WTC11 (cell line): ENCODE measurements at regions not wholly inside any gene's neighbourhood (a gene's known extent, or its start where the extent isn't known, plus 50 kb on each side); places are given as distances from the start of the nearest gene placed in this dataset.

Experiments used
- PRDM15 ChIP-seq: sonication (generic); formaldehyde crosslinking; IDR thresholded peaks from 2 replicates; pipeline ENCODE4 v1.8.0; 2022; ENCODE audit warnings: missing genetic modification reagents
- TEAD4 ChIP-seq: sonication (generic); formaldehyde crosslinking; IDR thresholded peaks from 2 replicates; pipeline ENCODE4 v1.8.0; 2022; ENCODE audit warnings: mild to moderate bottlenecking, missing genetic modification reagents
- TF ChIP-seq, protein P1 (sequence below): fragments of 200-600 bp; IDR thresholded peaks from 2 replicates; pipeline ENCODE4 v1.8.0; 2022; ENCODE audit warnings: antibody characterized with exemption

GRCh38 chr2:52222128-52222527 lies 1190.2 kb upstream of the NRXN1 start:
- no peak for TF ChIP-seq TEAD4 (CRISPR knock-in tag)
- TF ChIP-seq, protein P1, sequence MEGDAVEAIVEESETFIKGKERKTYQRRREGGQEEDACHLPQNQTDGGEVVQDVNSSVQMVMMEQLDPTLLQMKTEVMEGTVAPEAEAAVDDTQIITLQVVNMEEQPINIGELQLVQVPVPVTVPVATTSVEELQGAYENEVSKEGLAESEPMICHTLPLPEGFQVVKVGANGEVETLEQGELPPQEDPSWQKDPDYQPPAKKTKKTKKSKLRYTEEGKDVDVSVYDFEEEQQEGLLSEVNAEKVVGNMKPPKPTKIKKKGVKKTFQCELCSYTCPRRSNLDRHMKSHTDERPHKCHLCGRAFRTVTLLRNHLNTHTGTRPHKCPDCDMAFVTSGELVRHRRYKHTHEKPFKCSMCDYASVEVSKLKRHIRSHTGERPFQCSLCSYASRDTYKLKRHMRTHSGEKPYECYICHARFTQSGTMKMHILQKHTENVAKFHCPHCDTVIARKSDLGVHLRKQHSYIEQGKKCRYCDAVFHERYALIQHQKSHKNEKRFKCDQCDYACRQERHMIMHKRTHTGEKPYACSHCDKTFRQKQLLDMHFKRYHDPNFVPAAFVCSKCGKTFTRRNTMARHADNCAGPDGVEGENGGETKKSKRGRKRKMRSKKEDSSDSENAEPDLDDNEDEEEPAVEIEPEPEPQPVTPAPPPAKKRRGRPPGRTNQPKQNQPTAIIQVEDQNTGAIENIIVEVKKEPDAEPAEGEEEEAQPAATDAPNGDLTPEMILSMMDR, result no peak
- no peak for TF ChIP-seq PRDM15 (CRISPR knock-in tag)
